Activated T-cell treated with anti-CD3 and anti-CD28 coated beads, Interleukin-2, amount 50 U/mL, for 72 hours (primary cell): ENCODE measurements at regions not wholly inside any gene's neighbourhood (a gene's known extent, or its start where the extent isn't known, plus 50 kb on each side); places are given as distances from the start of the nearest gene placed in this dataset.

Source experiments
- ATAC-seq, 2 donors: fragments of 150-1000 bp; cut with Tn5 transposase; replicated peaks in 1 of 2; 2 replicates each; pipeline ENCODE4 v1.10.0; 2021; ENCODE audit warnings: moderate library complexity in 2 of 2, mild to moderate bottlenecking in 1 of 2
- DNase-seq, 2 donors: peaks; one replicate each; pipeline ENCODE4 v3.0.0; 2021 to 2022; ENCODE audit warnings: mixed read lengths in 1 of 2
- H3K27ac Mint-ChIP-seq: one replicate; pipeline ENCODE4 v1.8.0; 2022; ENCODE audit warnings: mild to moderate bottlenecking, moderate library complexity, mixed read lengths
- H3K27me3 Mint-ChIP-seq: one replicate; pipeline ENCODE4 v1.8.0; 2022; ENCODE audit warnings: low read depth, mixed read lengths
- H3K36me3 Mint-ChIP-seq, 2 donors: one replicate each; pipeline ENCODE4 v1.8.0; 2022; ENCODE audit warnings: mixed read lengths in 2 of 2, mild to moderate bottlenecking in 1 of 2; ENCODE audit not compliant: insufficient read depth in 2 of 2
- H3K4me1 Mint-ChIP-seq: one replicate; pipeline ENCODE4 v1.8.0; 2022; ENCODE audit warnings: low read depth, mixed read lengths
- H3K4me3 Mint-ChIP-seq, 2 donors: one replicate each; pipeline ENCODE4 v1.8.0; 2022; ENCODE audit warnings: mild to moderate bottlenecking in 2 of 2, mixed read lengths in 2 of 2, moderate library complexity in 2 of 2
- H3K9me3 Mint-ChIP-seq, 2 donors: one replicate each; pipeline ENCODE4 v1.8.0; 2022; ENCODE audit warnings: mixed read lengths in 2 of 2

- ATAC-seq: no peak
- DNase-seq: no peak
- H3K4me1 Mint-ChIP-seq: no peaks in the 10 kb centered on the region
- H3K27ac Mint-ChIP-seq: no peak overlapping the region
- peaks cover 4 to 7% of the 10 kb centered on the region in 2 donors for H3K9me3 Mint-ChIP-seq
- no peaks in the 10 kb centered on the region for H3K27me3 Mint-ChIP-seq
- no peak overlapping the region for H3K4me3 Mint-ChIP-seq
- peaks cover 0 to 4% of the 10 kb centered on the region in 2 donors for H3K36me3 Mint-ChIP-seq
Observed at GRCh38 chr15:95439922-95440376, 890.6 kb upstream of the NR2F2 start.

- ATAC-seq (no peak), DNase-seq (no peak)
- peaks cover 0 to 4% of the 10 kb centered on the region in 2 donors for H3K36me3 Mint-ChIP-seq
- H3K27me3 Mint-ChIP-seq: no peaks in the 10 kb centered on the region
- no peak overlapping the region for H3K27ac Mint-ChIP-seq
- no peaks in the 10 kb centered on the region for H3K4me1 Mint-ChIP-seq
- peaks cover 4 to 7% of the 10 kb centered on the region in 2 donors for H3K9me3 Mint-ChIP-seq
- H3K4me3 Mint-ChIP-seq: no peak overlapping the region
Observed at GRCh38 chr15:95440712-95441111, 889.8 kb upstream of the NR2F2 start.

GRCh38 chr15:95442107-95442719 lies 888.3 kb upstream of the NR2F2 start:
- DNase-seq (no peak), ATAC-seq (no peak)
- Mint-ChIP-seq H3K36me3 (peaks cover 0 to 4% of the 10 kb centered on the region in 2 donors), H3K4me3 (no peak overlapping the region), H3K27me3 (no peaks in the 10 kb centered on the region), H3K27ac (no peak overlapping the region), H3K4me1 (peaks cover 11% of the 10 kb centered on the region), H3K9me3 (peaks cover 4% of the 10 kb centered on the region in 2 donors)

GRCh38 chr15:95444860-95445259 lies 885.6 kb upstream of the NR2F2 start:
- H3K27me3 Mint-ChIP-seq: no peaks in the 10 kb centered on the region
- H3K4me3 Mint-ChIP-seq: no peak overlapping the region
- no peak for ATAC-seq
- peaks cover 15% of the 10 kb centered on the region for H3K4me1 Mint-ChIP-seq
- DNase-seq: no peak
- H3K27ac Mint-ChIP-seq: no peak overlapping the region
- peaks cover 4% of the 10 kb centered on the region in 2 donors for H3K9me3 Mint-ChIP-seq
- peaks cover 0 to 4% of the 10 kb centered on the region in 2 donors for H3K36me3 Mint-ChIP-seq

- ATAC-seq (peak; percentile 91 to 94), DNase-seq (peak; percentile 15 to 16)
- H3K36me3 Mint-ChIP-seq: peaks cover 0 to 4% of the 10 kb centered on the region in 2 donors
- peak overlapping the region in 1 of 2 donors; percentile 41 for H3K4me3 Mint-ChIP-seq
- no peak overlapping the region for H3K27ac Mint-ChIP-seq
- H3K27me3 Mint-ChIP-seq: no peaks in the 10 kb centered on the region
- peaks cover 4% of the 10 kb centered on the region in 2 donors for H3K9me3 Mint-ChIP-seq
- H3K4me1 Mint-ChIP-seq: peaks cover 15% of the 10 kb centered on the region
Observed at GRCh38 chr15:95446854-95447253, 883.6 kb upstream of the NR2F2 start.

GRCh38 chr15:95447486-95447885 lies 883.0 kb upstream of the NR2F2 start:
- Mint-ChIP-seq H3K4me3 (peak overlapping the region in 1 of 2 donors; percentile 41), H3K9me3 (peaks cover 4% of the 10 kb centered on the region in 2 donors), H3K27ac (no peak overlapping the region), H3K4me1 (peaks cover 15% of the 10 kb centered on the region), H3K27me3 (no peaks in the 10 kb centered on the region), H3K36me3 (peaks cover 0 to 4% of the 10 kb centered on the region in 2 donors)
- DNase-seq (no peak), ATAC-seq (no peak)

- H3K4me3 Mint-ChIP-seq: no peak overlapping the region
- H3K36me3 Mint-ChIP-seq: no peaks in the 10 kb centered on the region
- peaks cover 15% of the 10 kb centered on the region for H3K4me1 Mint-ChIP-seq
- no peaks in the 10 kb centered on the region for H3K9me3 Mint-ChIP-seq
- DNase-seq (no peak), ATAC-seq (no peak)
- H3K27me3 Mint-ChIP-seq: no peaks in the 10 kb centered on the region
- no peak overlapping the region for H3K27ac Mint-ChIP-seq
Observed at GRCh38 chr15:95448531-95449229, 881.8 kb upstream of the NR2F2 start.

GRCh38 chr15:95449230-95449628 lies 881.3 kb upstream of the NR2F2 start:
- no peak for DNase-seq
- Mint-ChIP-seq H3K27ac (no peak overlapping the region), H3K27me3 (no peaks in the 10 kb centered on the region), H3K4me1 (peaks cover 15% of the 10 kb centered on the region), H3K9me3 (no peaks in the 10 kb centered on the region), H3K36me3 (no peaks in the 10 kb centered on the region), H3K4me3 (no peak overlapping the region)
- no peak for ATAC-seq

GRCh38 chr15:95450413-95450812 lies 880.1 kb upstream of the NR2F2 start:
- ATAC-seq (no peak), DNase-seq (no peak)
- Mint-ChIP-seq H3K36me3 (peaks cover 0 to 2% of the 10 kb centered on the region in 2 donors), H3K4me1 (peaks cover 23% of the 10 kb centered on the region), H3K9me3 (peaks cover 0 to 2% of the 10 kb centered on the region in 2 donors), H3K27ac (peak overlapping the region; percentile 50), H3K4me3 (no peak overlapping the region), H3K27me3 (peaks cover 7% of the 10 kb centered on the region)

- ATAC-seq: no peak
- Mint-ChIP-seq H3K4me3 (no peak overlapping the region), H3K27ac (no peak overlapping the region), H3K36me3 (peaks cover 0 to 2% of the 10 kb centered on the region in 2 donors), H3K4me1 (peaks cover 16% of the 10 kb centered on the region), H3K27me3 (peaks cover 13% of the 10 kb centered on the region), H3K9me3 (peaks cover 2 to 3% of the 10 kb centered on the region in 2 donors)
- DNase-seq: no peak
Observed at GRCh38 chr15:95451938-95452337, 878.6 kb upstream of the NR2F2 start.

- H3K4me3 Mint-ChIP-seq: no peak overlapping the region
- peaks cover 19% of the 10 kb centered on the region for H3K27me3 Mint-ChIP-seq
- H3K36me3 Mint-ChIP-seq: peaks cover 0 to 2% of the 10 kb centered on the region in 2 donors
- ATAC-seq (no peak), DNase-seq (no peak)
- peaks cover 9% of the 10 kb centered on the region for H3K4me1 Mint-ChIP-seq
- no peak overlapping the region for H3K27ac Mint-ChIP-seq
- peaks cover 2 to 3% of the 10 kb centered on the region in 2 donors for H3K9me3 Mint-ChIP-seq
Observed at GRCh38 chr15:95454403-95455262, 875.9 kb upstream of the NR2F2 start.

GRCh38 chr15:95457520-95457919 lies 873.0 kb upstream of the NR2F2 start:
- peaks cover 2 to 3% of the 10 kb centered on the region in 2 donors for H3K9me3 Mint-ChIP-seq
- H3K4me1 Mint-ChIP-seq: peaks cover 9% of the 10 kb centered on the region
- no peak overlapping the region for H3K4me3 Mint-ChIP-seq
- H3K27ac Mint-ChIP-seq: no peak overlapping the region
- DNase-seq (no peak), ATAC-seq (no peak)
- peaks cover 29% of the 10 kb centered on the region for H3K27me3 Mint-ChIP-seq
- H3K36me3 Mint-ChIP-seq: peaks cover 0 to 3% of the 10 kb centered on the region in 2 donors

- H3K27me3 Mint-ChIP-seq: peaks cover 35% of the 10 kb centered on the region
- H3K4me3 Mint-ChIP-seq: no peak overlapping the region
- H3K27ac Mint-ChIP-seq: no peak overlapping the region
- ATAC-seq (no peak), DNase-seq (no peak)
- H3K4me1 Mint-ChIP-seq: peaks cover 9% of the 10 kb centered on the region
- peaks cover 0 to 3% of the 10 kb centered on the region in 2 donors for H3K36me3 Mint-ChIP-seq
- peaks cover 2 to 3% of the 10 kb centered on the region in 2 donors for H3K9me3 Mint-ChIP-seq
Observed at GRCh38 chr15:95458721-95459120, 871.8 kb upstream of the NR2F2 start.
